GM18498 (cell line): ENCODE measurements at regions not wholly inside any gene's neighbourhood (a gene's known extent, or its start where the extent isn't known, plus 50 kb on each side); places are given as distances from the start of the nearest gene placed in this dataset.

ENCODE experiments used
- ATAC-seq: cut with Tn5 transposase; IDR thresholded peaks from one replicate; pipeline ENCODE4 v1.9.1; 2021; ENCODE audit warnings: mild to moderate bottlenecking, moderate library complexity; ENCODE audit not compliant: unreplicated experiment

GRCh38 chr11:111045407-111045803 lies 200.1 kb upstream of the POU2AF2 start:
- no peak for ATAC-seq

- no peak for ATAC-seq
These were observed 200.6 kb upstream of the POU2AF2 start for GRCh38 chr11:111044751-111045406.

- ATAC-seq: no peak
These were observed 205.5 kb upstream of the POU2AF2 start for GRCh38 chr11:111039982-111040381.

GRCh38 chr11:111035746-111036145 lies 209.8 kb upstream of the POU2AF2 start:
- ATAC-seq: no peak

- ATAC-seq: no peak
These were observed 219.3 kb upstream of the POU2AF2 start for GRCh38 chr11:111026241-111026640.

GRCh38 chr11:111021131-111021530 lies 224.4 kb upstream of the POU2AF2 start:
- ATAC-seq: no peak

- ATAC-seq: no peak
These were observed 225.5 kb upstream of the POU2AF2 start for GRCh38 chr11:111019871-111020670.

- no peak for ATAC-seq
These were observed 226.1 kb upstream of the POU2AF2 start for GRCh38 chr11:111019451-111019850.

- no peak for ATAC-seq
These were observed 227.0 kb upstream of the POU2AF2 start for GRCh38 chr11:111018566-111018965.

GRCh38 chr11:111012491-111012890 lies 233.0 kb upstream of the POU2AF2 start:
- no peak for ATAC-seq

- no peak for ATAC-seq
These were observed 234.3 kb upstream of the POU2AF2 start for GRCh38 chr11:111011275-111011594.

GRCh38 chr11:111010391-111011274 lies 234.9 kb upstream of the POU2AF2 start:
- ATAC-seq: no peak

- no peak for ATAC-seq
These were observed 239.3 kb upstream of the POU2AF2 start for GRCh38 chr11:111006227-111006626.

GRCh38 chr11:111001986-111002611 lies 243.4 kb upstream of the POU2AF2 start:
- ATAC-seq: no peak

GRCh38 chr11:111001081-111001430 lies 244.5 kb upstream of the POU2AF2 start:
- ATAC-seq: no peak

GRCh38 chr11:111000400-111001080 lies 245.0 kb upstream of the POU2AF2 start:
- no peak for ATAC-seq

- no peak for ATAC-seq
These were observed 253.0 kb upstream of the POU2AF2 start for GRCh38 chr11:110992481-110992880.

GRCh38 chr11:110991661-110992355 lies 253.7 kb upstream of the POU2AF2 start:
- ATAC-seq: no peak

GRCh38 chr11:110990311-110990710 lies 255.2 kb upstream of the POU2AF2 start:
- no peak for ATAC-seq
